ENCODE measurements at regions not wholly inside any gene's neighbourhood (a gene's known extent, or its start where the extent isn't known, plus 50 kb on each side); places are given as distances from the start of the nearest gene placed in this dataset.

- H3K4me3 ChIP-seq (ENCODE audit: low read depth, low read length): no peak overlapping the region
Observed at GRCh38 chrX:137387646-137388045, 178.3 kb upstream of the ZIC3 start.

DNA sequence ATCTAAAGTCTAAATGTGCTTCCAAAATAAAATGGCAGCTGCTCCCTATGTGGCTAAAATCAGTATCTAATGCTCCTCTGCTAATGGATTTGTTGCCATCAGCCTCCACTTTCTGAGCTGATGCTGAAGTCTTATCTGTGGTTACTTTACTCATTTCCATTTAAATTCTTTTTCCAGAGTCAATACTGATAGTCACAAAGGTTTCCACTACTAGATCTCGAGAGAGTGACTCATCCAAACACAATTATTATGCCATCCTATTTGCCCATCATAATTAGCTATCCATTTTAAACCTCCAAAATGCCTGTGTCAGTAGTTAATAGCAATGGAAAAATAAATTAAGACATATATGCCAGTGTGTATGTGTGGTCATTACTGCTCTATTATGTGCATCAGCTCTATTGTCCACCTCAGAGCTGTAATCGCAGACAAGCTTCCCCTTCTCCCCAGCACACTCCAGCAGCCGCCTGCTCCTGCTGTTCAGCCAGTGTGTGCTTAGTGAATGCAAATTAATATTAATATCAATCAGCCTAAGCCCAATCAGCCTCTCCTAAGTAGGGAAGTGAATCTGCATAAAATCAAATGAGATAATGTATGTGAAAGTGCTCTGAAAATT is 199.8 kb upstream of the ZIC3 start:
- H3K4me3 ChIP-seq (ENCODE audit: low read depth, low read length): no peak overlapping the region

- H3K4me3 ChIP-seq (ENCODE audit: low read depth, low read length): no peak overlapping the region
Observed at GRCh38 chrX:137363559-137363958, 202.4 kb upstream of the ZIC3 start.

GRCh38 chrX:137362583-137362982 is 203.3 kb upstream of the ZIC3 start:
- no peak overlapping the region for H3K4me3 ChIP-seq (ENCODE audit: low read depth, low read length)

DNA sequence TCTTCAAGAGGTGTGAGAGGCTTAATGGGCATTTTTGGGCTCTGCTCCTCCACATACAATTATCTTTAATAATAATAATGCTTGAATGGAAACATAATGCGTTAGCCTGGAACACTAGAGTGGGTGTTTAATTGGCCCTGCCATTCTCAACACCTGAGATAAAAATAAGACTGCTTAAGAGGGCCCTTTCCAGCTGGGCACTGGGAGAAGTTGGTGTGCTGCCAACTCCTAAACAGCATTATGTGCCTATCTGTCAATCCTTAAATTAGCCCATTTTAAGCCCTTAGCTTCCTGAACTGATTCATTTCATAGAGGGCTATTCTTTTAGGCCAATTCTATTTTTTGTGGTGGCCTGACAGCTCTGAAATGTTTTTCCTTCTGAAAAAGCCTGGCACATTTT is 211.1 kb upstream of the ZIC3 start:
- H3K4me3 ChIP-seq (ENCODE audit: low read depth, low read length): no peak overlapping the region

GRCh38 chrX:137353404-137353803 is 212.5 kb upstream of the ZIC3 start:
- H3K4me3 ChIP-seq (ENCODE audit: low read depth, low read length): no peak overlapping the region

DNA sequence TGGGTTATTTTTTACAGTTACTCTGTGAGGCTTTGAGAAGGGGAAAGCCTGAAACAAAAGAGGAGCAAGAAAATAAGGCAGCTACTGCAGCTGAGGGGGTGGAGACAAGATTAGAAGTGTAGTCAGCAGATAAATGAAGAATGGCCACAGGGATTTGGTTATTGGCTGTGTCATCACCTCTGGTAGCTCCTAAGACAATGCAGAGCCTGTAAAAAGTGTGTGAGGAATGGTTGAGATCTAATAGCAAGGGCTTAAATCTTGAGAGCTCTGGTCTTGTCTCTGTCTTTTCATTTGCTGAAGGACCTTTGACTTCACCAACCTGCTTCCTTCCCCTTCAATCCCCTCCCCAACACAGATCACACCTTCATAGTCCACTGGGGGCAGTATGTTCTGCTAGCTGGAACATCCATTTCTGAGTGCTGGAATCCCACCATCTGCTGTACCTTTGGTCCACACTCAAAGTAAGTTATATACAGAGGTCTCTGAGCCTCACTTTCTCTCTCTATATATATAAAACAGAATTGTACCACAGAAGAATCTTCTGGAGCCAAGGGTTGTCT is 213.7 kb upstream of the ZIC3 start:
- no peak overlapping the region for H3K4me3 ChIP-seq (ENCODE audit: low read depth, low read length)

DNA sequence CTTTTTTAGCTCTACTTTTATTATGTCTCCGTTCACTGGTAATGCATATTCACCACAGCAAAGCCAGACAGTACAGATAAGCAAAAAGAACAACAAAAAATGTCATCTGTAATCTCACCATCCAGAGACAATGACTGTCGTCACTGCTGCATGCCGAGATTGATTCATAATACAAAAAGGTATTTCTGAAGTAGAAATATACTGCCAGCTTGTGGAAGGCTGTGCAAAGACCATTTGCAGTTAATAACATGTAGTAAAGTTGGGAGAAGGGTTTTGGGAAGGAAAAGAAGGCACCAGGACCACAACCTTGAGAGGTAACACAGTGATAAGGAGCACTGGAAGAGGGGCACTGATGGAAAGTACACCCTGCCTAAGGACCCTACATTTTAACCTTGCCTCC is 223.0 kb upstream of the ZIC3 start:
- H3K4me3 ChIP-seq (ENCODE audit: low read depth, low read length): no peak overlapping the region

DNA sequence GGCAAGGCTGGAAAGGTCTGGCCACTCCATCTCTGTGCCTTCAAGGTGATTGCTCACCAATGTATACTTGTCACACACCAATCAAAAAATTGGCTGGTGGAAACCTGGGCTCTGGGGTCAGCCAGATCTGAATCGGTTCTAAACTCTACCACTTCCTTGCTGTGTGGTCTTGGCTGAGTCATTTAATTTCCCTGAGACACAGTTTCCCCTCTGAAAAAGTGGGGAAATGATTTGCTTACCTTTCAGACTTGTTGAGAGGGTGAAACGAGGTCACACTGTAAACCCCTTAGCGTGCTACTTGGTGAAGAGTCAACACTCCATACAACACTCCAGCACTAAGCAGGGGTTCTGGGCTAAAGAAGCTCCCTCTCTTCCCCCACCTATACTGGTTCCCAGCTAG is 252.3 kb upstream of the ZIC3 start:
- no peak overlapping the region for H3K4me3 ChIP-seq (ENCODE audit: low read depth, low read length)

GRCh38 chrX:137305404-137305803 is 260.5 kb upstream of the ZIC3 start:
- no peak overlapping the region for H3K4me3 ChIP-seq (ENCODE audit: low read depth, low read length)

- no peak overlapping the region for H3K4me3 ChIP-seq (ENCODE audit: low read depth, low read length)
Observed at GRCh38 chrX:137297167-137297566, 263.4 kb upstream of the GPR101 start.

- H3K4me3 ChIP-seq (ENCODE audit: low read depth, low read length): no peak overlapping the region
Observed at GRCh38 chrX:137290011-137290410, 256.2 kb upstream of the GPR101 start.

- H3K4me3 ChIP-seq (ENCODE audit: low read depth, low read length): no peak overlapping the region
Observed at GRCh38 chrX:137287191-137287590, 253.4 kb upstream of the GPR101 start.

DNA sequence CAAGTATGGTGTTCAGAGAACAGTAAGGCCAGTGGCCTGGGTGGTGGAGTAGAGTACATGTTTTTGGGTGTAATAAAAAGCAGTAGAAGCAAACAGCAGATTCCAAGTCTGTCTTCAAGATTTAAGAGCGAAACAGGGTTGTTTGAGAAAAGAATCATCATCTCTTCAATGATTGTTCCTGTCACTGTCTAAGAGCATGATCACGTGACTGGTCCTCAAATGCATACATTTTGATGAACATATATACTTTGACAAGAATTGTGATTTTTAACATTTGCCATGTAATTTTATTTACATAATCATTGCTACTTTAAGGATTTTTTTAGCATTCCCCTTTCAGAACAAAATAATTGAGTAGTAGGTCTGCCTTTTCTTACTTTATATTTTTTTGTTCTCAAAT is 252.6 kb upstream of the GPR101 start:
- H3K4me3 ChIP-seq (ENCODE audit: low read depth, low read length): no peak overlapping the region

DNA sequence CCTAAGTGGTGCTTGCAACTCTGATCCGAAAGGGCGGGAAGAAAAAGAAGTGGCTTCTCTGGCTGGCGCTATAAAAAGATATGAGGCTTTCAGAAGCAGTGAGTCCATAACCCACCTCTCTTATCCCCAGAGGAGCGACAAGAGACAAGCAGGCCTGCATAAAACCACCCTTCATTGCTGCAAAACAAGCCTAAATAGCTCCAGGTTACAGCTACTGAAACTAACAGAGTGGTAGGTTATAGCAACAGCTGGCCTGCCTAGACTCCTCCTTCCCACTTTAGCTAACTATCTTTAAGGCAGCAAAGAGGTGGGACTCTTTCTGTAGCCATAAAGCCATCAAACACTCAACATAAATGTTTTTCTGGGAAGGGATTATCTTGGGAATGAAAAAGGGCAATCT is 245.0 kb upstream of the GPR101 start:
- H3K4me3 ChIP-seq (ENCODE audit: low read depth, low read length): no peak overlapping the region

DNA sequence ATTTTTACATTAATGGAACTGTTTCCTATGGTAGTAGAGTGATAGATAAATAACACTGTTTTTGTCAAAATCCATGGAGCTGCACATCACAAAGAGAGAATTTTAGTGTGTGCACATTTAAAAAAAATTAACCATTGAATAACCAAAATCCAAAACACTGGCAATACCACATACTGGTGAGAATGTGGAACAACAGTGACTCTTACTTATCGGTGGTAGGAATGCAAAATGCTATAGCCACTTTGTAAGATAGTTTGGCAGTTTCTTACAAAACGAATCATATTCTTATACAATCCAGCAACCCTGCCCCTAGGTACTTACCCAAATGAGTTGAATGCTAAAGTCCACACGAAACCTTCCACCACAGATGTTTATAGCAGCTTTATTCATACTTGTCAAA is 229.6 kb upstream of the GPR101 start:
- H3K4me3 ChIP-seq (ENCODE audit: low read depth, low read length): no peak overlapping the region

GRCh38 chrX:137245183-137245582 is 211.4 kb upstream of the GPR101 start:
- H3K4me3 ChIP-seq (ENCODE audit: low read depth, low read length): no peak overlapping the region

- H3K4me3 ChIP-seq (ENCODE audit: low read depth, low read length): no peak overlapping the region
Observed at GRCh38 chrX:137236837-137237236, 203.0 kb upstream of the GPR101 start.

GRCh38 chrX:137234651-137235402 is 201.0 kb upstream of the GPR101 start:
- no peak overlapping the region for H3K4me3 ChIP-seq (ENCODE audit: low read depth, low read length)

- no peak overlapping the region for H3K4me3 ChIP-seq (ENCODE audit: low read depth, low read length)
Observed at GRCh38 chrX:137233478-137233877, 199.7 kb upstream of the GPR101 start.

DNA sequence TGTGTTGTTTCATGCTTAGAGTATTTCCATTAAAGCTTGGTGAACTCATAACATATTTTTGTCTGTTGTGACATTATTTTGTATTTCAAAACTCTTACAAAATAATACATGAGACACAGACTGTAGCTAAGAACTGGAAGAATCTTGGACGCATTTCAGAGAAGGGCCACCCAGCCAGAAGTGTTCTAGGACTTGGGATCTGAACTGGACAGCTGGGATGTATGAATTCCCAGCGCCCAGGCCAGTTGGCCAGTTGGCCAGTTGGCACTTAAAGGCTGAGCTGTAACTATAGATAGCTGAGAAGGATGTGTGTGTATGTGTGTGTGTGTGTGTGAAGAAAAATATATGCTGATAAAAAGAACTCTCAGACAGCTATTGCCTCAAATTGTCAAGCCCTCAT is 193.4 kb upstream of the GPR101 start:
- H3K4me3 ChIP-seq (ENCODE audit: low read depth, low read length): no peak overlapping the region

- no peak overlapping the region for H3K4me3 ChIP-seq (ENCODE audit: low read depth, low read length)
Observed at GRCh38 chrX:137215467-137215866, 181.7 kb upstream of the GPR101 start.
